Fibroblast of skin of abdomen (primary cell): ENCODE measurements at regions not wholly inside any gene's neighbourhood (a gene's known extent, or its start where the extent isn't known, plus 50 kb on each side); places are given as distances from the start of the nearest gene placed in this dataset.
"Not testable (repeated sequence)": the region's sequence is repeated elsewhere in the genome, so short reads cannot be mapped to it uniquely, and the experiment has no call there.

Source experiments
- DNase-seq: peaks from one replicate; pipeline ENCODE4 v3.0.0-alpha.2; 2013

GRCh38 chr7:69225259-69225943 lies 372.9 kb upstream of the AUTS2 start:
- no peak for DNase-seq

- no peak for DNase-seq
Measured at GRCh38 chr7:69228212-69228811, 370.0 kb upstream of the AUTS2 start.

- no peak for DNase-seq
Measured at GRCh38 chr7:69232445-69233376, 365.6 kb upstream of the AUTS2 start.

GRCh38 chr7:69237541-69237940 lies 360.7 kb upstream of the AUTS2 start:
- DNase-seq: no peak

DNA sequence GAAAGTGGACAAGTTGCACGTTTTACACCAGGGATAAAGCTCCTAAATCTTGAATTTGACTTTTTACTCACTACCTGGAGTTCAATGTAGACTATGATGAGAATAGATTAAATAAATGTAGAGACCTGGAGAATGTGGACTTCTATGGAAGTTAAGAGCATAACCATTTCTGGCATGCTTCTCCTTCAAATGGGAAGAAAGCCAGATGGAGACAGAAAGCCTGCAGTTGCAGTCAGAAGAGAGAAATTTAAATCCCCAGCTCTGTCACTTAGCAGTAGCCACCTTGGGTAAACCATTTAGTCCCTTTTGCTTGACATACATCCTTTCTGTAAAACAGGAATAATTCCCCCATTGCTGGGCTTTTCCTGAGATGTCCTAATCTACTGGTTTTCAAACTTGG lies 355.3 kb upstream of the AUTS2 start:
- no peak for DNase-seq

DNA sequence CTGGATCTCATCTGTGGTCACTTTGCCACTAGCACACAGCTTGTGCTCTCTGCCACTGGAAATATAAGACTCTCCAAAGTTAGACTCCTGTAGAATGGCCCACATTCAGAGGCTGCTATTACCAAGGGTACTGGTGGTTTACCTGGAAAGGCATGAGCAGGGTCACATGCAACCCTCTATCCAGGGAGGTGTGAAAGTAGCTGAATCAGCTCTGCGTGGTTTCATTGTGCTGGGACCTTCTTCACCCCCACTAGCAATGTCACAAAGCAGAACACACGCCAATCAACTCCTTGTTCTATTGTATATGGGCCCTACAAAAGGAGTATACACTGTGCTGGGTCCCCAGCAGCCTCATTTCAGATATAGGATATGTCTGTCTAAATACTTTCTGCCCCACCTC lies 353.6 kb upstream of the AUTS2 start:
- no peak for DNase-seq

GRCh38 chr7:69245646-69246045 lies 352.6 kb upstream of the AUTS2 start:
- DNase-seq: peak; percentile 67

- DNase-seq: no peak
Measured at GRCh38 chr7:69246758-69247157, 351.5 kb upstream of the AUTS2 start.

GRCh38 chr7:69248382-69248828 lies 349.9 kb upstream of the AUTS2 start:
- DNase-seq: not testable (repeated sequence)

GRCh38 chr7:69250958-69251357 lies 347.3 kb upstream of the AUTS2 start:
- no peak for DNase-seq

DNA sequence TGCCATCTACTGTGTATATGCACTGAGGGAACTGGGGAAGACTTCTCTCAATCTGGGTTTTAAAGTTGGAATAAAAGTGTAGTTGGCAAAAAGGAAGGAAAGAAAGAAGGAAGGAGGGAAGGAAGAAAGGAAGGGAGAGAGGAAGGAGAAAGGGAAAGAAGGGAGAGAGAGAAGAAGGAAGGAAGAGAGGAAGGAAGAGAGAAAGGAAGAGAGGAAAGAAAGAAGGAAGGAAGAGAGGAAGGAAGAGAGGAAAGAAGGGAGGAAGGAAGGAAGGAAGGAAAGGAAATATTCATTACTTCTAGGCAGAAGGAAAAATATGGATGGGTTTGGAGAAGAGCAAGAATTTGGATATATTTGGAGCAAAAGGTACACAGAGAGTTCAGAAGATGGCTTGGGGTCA lies 343.6 kb upstream of the AUTS2 start:
- DNase-seq: no peak

- peak; percentile 74 for DNase-seq
Measured at GRCh38 chr7:69256634-69257081, 341.6 kb upstream of the AUTS2 start.

DNA sequence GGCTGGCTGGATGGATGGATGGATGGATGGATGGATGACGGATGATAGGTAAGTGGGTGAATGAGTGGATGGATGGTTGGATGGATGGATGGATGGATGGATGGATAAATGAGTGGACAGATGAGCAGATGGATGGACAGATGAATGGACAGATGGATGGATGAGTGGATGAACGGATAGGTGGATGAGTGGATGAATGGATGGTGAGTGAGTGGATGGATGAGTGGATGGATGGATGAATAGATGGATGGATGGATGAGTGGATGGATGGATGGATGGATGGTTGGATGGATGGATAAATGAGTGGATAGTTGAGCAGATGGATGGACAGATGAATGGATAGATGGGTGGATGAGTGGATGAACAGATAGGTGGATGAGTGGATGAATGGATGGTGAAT lies 340.7 kb upstream of the AUTS2 start:
- no peak for DNase-seq

DNA sequence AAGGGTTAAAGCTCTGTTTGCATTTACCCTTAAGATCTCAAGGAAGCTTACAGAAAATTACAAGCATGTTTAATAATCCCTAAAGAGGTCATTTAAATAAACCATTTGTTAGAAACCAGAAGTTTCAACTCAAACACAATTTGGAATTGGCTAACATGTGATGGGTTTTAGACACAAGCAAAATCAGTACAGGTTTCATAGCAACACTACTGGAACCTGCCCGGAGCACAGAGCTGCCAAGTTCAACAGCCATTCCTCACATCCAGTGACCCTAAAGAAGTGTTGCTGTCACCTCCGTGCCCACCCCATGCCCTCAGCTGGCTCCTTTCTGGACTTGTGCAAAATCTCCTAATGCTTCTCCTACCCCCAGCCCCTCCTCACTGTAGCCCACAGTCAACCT lies 338.8 kb upstream of the AUTS2 start:
- DNase-seq: no peak

GRCh38 chr7:69260023-69260422 lies 338.3 kb upstream of the AUTS2 start:
- DNase-seq: no peak

DNA sequence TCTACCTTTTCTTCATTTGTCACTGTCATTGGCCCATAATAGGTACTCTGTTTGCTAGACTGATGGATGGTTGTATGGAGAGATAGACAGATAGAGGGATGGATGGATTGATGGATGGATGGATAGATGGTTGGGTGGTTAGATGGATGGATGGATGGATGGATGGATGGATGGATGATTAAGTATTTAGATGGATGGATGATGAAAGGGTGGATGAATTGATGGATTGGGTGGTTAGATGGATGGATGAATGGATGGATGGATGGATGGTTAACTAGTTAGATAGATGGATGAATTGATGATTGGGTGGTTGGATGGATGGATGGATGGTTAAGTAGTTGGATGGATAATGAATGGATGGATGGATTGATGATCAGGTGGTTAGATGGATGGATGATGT lies 334.7 kb upstream of the AUTS2 start:
- no peak for DNase-seq

DNA sequence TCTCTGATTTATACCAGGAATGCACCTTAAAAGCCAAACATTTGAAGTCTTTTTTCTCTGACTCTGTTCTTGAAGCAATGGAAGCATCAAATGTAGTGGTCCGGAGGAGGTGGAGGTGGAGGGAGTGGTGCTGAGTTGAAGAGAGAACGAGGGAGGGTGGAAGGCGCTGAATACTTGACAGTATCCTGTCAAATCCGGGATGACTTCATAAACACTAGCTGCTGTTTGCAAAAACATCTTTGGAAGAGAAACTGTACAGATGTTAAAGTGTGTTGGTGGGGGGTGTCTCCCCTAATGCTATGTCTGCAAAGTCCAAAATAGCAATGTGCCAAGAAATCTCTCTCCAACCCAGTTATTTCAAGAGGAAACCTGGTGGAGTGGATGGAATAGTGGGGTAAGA lies 328.5 kb upstream of the AUTS2 start:
- no peak for DNase-seq

DNA sequence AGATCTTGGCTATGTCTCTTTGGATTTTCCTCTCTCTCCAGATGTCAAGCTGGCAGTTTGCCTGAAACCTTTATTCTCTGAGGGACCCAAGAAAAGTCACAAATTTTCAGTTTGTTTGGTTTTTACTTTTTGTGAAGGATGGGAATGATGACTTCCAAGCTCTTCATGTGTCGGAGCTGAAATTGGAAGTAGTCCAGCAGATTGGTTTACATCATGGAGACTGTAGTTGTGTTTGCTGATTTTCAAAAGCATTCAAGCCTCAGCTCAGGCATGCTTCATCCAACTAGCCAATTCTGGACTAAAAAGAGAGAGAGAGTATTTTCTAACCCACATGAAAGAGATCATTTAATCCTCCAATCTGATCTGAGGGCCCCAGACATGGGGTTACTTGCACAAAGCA lies 326.2 kb upstream of the AUTS2 start:
- DNase-seq: peak; percentile 37

- peak; percentile 99 for DNase-seq
Measured at GRCh38 chr7:69276011-69276729, 322.1 kb upstream of the AUTS2 start.

GRCh38 chr7:69277366-69277765 lies 320.9 kb upstream of the AUTS2 start:
- DNase-seq: peak; percentile 88

- DNase-seq: no peak
Measured at GRCh38 chr7:69282946-69283345, 315.3 kb upstream of the AUTS2 start.

- peak; percentile 65 for DNase-seq
Measured at GRCh38 chr7:69283421-69283820, 314.9 kb upstream of the AUTS2 start.

GRCh38 chr7:69285854-69286253 lies 312.4 kb upstream of the AUTS2 start:
- DNase-seq: no peak
